ENCODE measurements at regions not wholly inside any gene's neighbourhood (a gene's known extent, or its start where the extent isn't known, plus 50 kb on each side); places are given as distances from the start of the nearest gene placed in this dataset.

DNA sequence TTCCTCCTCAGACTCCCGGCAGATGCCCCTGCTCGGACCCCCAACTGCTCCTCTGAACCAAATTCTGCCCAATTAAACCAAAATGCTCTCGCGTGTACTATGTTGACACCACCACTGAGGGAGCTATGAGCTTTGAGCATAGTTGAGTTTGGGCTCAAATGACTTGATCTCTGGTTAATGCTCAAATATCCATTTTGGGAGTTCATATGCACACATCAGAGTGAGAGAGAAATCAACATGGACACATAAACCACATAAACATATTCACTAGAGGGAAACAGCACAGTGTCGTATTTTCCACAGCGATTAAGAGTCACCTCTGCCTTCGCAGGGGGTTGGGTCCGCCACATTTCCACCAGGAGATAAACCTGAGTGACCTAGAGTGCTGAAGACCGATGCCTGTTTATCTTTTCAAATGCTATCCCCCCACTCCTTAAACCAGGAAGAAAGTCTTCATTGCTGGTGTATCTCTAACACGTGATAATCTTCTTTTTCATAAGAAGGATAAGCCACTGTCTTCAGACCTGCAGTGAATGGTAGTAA lies 59.4 kb upstream of the FOXN3 start:
- no peak overlapping the region for H3K27ac ChIP-seq (ENCODE audit: control insufficient read depth, insufficient read depth)
- ChIA-PET SMC1A (ENCODE audit: uncharacterized antibody, unreplicated experiment) (interaction anchor here (1.6 kb wide), 1 partner anchor 17 kb away, joined by 4 read pairs; no protein-coding TSS in a partner anchor), POLR2A (no interaction called here), RAD21 (ENCODE audit: unreplicated experiment) (no interaction called here), CTCF (no interaction called here)
- H3K36me3 ChIP-seq (ENCODE audit: control insufficient read depth in 2 of 2, insufficient read depth in 2 of 2, low read length in 1 of 2), result no peaks in the 10 kb centered on the region
- no peak for TF ChIP-seq ETV6 (conservative IDR thresholded peaks at IDR 0.05 in 1 of 2, IDR thresholded peaks at IDR 0.05 in 1 of 2; ENCODE audit: borderline replicate concordance in 1 of 2, low read depth in 1 of 2)
- FAIRE-seq (no peak), DNase-seq (ENCODE audit: low read depth, low spot score) (no peak), ATAC-seq (no peak)
- H3K9ac ChIP-seq (ENCODE audit: control insufficient read depth, insufficient read depth, low read length), result no peak overlapping the region
- H2AFZ ChIP-seq (ENCODE audit: control insufficient read depth, low read depth, low read length), result no peak overlapping the region
- intact Hi-C loops (cut with micrococcal nuclease; ENCODE audit: unreplicated experiment), result no loop called here
- H3K4me2 ChIP-seq (ENCODE audit: control insufficient read depth, insufficient read depth), result no peak overlapping the region
- no TSS peak for BruUV-seq (replicated peaks)
- no peaks in the 10 kb centered on the region for H4K20me1 ChIP-seq (ENCODE audit: control insufficient read depth, insufficient read depth)
- in situ Hi-C loops (cut with MboI), result no loop called here
- H3K4me1 ChIP-seq (ENCODE audit: control insufficient read depth, insufficient read depth, low read length), result no peaks in the 10 kb centered on the region
- 93% methylated on average over 10 of the region's 10 CpGs for WGBS (ENCODE audit: insufficient coverage, insufficient replicate concordance, low lambda C conversion rate, missing lambda C conversion rate)
- no peaks in the 10 kb centered on the region for H3K27me3 ChIP-seq (replicated peaks in 1 of 2; ENCODE audit: control insufficient read depth in 2 of 2, insufficient read depth in 2 of 2, low read length in 1 of 2)
- H3K9me3 ChIP-seq (replicated peaks; ENCODE audit: control insufficient read depth, insufficient read depth, low read length), result no peaks in the 10 kb centered on the region
- H3K79me2 ChIP-seq (ENCODE audit: control insufficient read depth, insufficient read depth, low read length), result no peaks in the 10 kb centered on the region
- H3K4me3 ChIP-seq, result no peak overlapping the region

DNA sequence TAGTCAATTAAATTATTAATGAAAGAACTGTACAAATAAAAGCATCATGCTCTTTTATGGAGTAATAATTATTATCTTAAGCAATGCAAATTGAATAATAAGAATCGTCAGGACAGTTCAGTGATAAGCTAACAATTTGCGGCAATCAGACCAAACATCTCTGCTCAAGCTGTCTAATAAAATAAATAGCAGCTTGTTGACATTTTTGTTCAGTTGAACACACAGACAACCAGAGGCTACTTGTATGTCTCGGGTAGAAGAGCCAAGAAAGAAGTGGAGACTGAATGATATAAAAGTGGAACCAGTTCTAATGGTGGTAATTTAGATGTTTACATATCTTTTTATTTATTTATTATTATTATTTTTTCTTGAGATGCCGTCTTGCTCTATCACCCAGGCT lies 57.4 kb upstream of the FOXN3 start:
- Histone ChIP-seq H3K4me1 (ENCODE audit: control insufficient read depth, insufficient read depth, low read length) (no peaks in the 10 kb centered on the region), H3K27me3 (replicated peaks in 1 of 2; ENCODE audit: control insufficient read depth in 2 of 2, insufficient read depth in 2 of 2, low read length in 1 of 2) (no peaks in the 10 kb centered on the region), H3K4me2 (ENCODE audit: control insufficient read depth, insufficient read depth) (no peak overlapping the region), H3K9ac (ENCODE audit: control insufficient read depth, insufficient read depth, low read length) (no peak overlapping the region), H3K27ac (ENCODE audit: control insufficient read depth, insufficient read depth) (no peak overlapping the region), H3K4me3 (no peak overlapping the region), H3K36me3 (ENCODE audit: control insufficient read depth in 2 of 2, insufficient read depth in 2 of 2, low read length in 1 of 2) (no peaks in the 10 kb centered on the region), H3K79me2 (ENCODE audit: control insufficient read depth, insufficient read depth, low read length) (no peaks in the 10 kb centered on the region), H3K9me3 (replicated peaks; ENCODE audit: control insufficient read depth, insufficient read depth, low read length) (no peaks in the 10 kb centered on the region), H4K20me1 (ENCODE audit: control insufficient read depth, insufficient read depth) (no peaks in the 10 kb centered on the region), H2AFZ (ENCODE audit: control insufficient read depth, low read depth, low read length) (no peak overlapping the region)
- DNase-seq (ENCODE audit: low read depth, low spot score) (no peak), ATAC-seq (no peak), FAIRE-seq (no peak)
- ChIA-PET SMC1A (ENCODE audit: uncharacterized antibody, unreplicated experiment) (interaction anchor here (0.6 kb wide), 1 partner anchor 40 kb away, joined by 3 read pairs; no protein-coding TSS in a partner anchor), RAD21 (ENCODE audit: unreplicated experiment) (no interaction called here), CTCF (no interaction called here), POLR2A (interaction anchor here (0.7 kb wide), 1 partner anchor 19 kb away, joined by 3 read pairs; no protein-coding TSS in a partner anchor)
- in situ Hi-C loops (cut with MboI) (no loop called here), intact Hi-C loops (cut with micrococcal nuclease; ENCODE audit: unreplicated experiment) (no loop called here)
- TF ChIP-seq, protein P1, sequence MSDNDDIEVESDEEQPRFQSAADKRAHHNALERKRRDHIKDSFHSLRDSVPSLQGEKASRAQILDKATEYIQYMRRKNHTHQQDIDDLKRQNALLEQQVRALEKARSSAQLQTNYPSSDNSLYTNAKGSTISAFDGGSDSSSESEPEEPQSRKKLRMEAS (IDR thresholded peaks at IDR 0.05; ENCODE audit: low read depth, low read length), result no peak
- WGBS (ENCODE audit: insufficient coverage, insufficient replicate concordance, low lambda C conversion rate, missing lambda C conversion rate), result 73% methylated on average over 4 of the region's 4 CpGs
- BruUV-seq (replicated peaks), result no TSS peak

All from GM12878 (cell line).